Suprapubic skin (tissue), 4 donors: ENCODE measurements at regions not wholly inside any gene's neighbourhood (a gene's known extent, or its start where the extent isn't known, plus 50 kb on each side); places are given as distances from the start of the nearest gene placed in this dataset.

ENCODE experiments used
- DNase-seq, 2 donors: peaks; one replicate each; pipeline ENCODE4 v3.0.0-alpha.2; 2019; ENCODE audit warnings: low spot score in 2 of 2
- H3K27ac ChIP-seq: fragments of 200-600 bp; sonication (generic); one replicate; pipeline ENCODE4 v1.5.1; 2019
- H3K27me3 ChIP-seq: fragments of 200-600 bp; sonication (generic); one replicate; pipeline ENCODE4 v1.5.1; 2019
- H3K36me3 ChIP-seq: fragments of 200-600 bp; sonication (generic); one replicate; pipeline ENCODE4 v1.5.1; 2019
- H3K4me1 ChIP-seq: fragments of 200-600 bp; sonication (generic); one replicate; pipeline ENCODE4 v1.5.1; 2019
- H3K4me3 ChIP-seq: fragments of 200-600 bp; sonication (generic); one replicate; pipeline ENCODE4 v1.5.1; 2019; ENCODE audit warnings: mild to moderate bottlenecking
- H3K9me3 ChIP-seq: fragments of 200-600 bp; sonication (generic); one replicate; pipeline ENCODE4 v1.5.1; 2019
- CTCF ChIP-seq, 2 donors: fragments of 200-600 bp in 1 of 2; fragments of 450-650 bp in 1 of 2; sonication (generic) in 1 of 2; IDR thresholded peaks; one replicate each; pipeline ENCODE4 v1.5.1; 2016 to 2019; ENCODE audit warnings: antibody characterized with exemption in 2 of 2, mild to moderate bottlenecking in 1 of 2, moderate library complexity in 1 of 2
- EP300 ChIP-seq: sonication (generic); formaldehyde crosslinking; IDR thresholded peaks from one replicate; pipeline ENCODE4 v1.6.1; 2017; ENCODE audit warnings: antibody characterized with exemption
- POLR2A ChIP-seq, 2 donors: fragments of 450-650 bp; IDR thresholded peaks; one replicate each; pipeline ENCODE4 v1.6.1; 2017; ENCODE audit warnings: antibody characterized with exemption in 2 of 2, mild to moderate bottlenecking in 2 of 2, moderate library complexity in 2 of 2
- POLR2AphosphoS5 ChIP-seq, 3 donors: sonication (generic); formaldehyde crosslinking; IDR thresholded peaks; one replicate each; pipeline ENCODE4 v1.6.1; 2017; ENCODE audit warnings: antibody characterized with exemption in 3 of 3
- WGBS: methylation state at CpG from one replicate; pipeline ENCODE4 v1.1.5; 2018; 5-methylcytosine and 5-hydroxymethylcytosine counted together

- Histone ChIP-seq H3K36me3 (no peaks in the 10 kb centered on the region), H3K4me1 (no peaks in the 10 kb centered on the region), H3K27ac (no peak overlapping the region), H3K27me3 (no peaks in the 10 kb centered on the region), H3K4me3 (no peak overlapping the region), H3K9me3 (no peaks in the 10 kb centered on the region)
- TF ChIP-seq CTCF (IDR thresholded peaks at IDR 0.05), result no peak
- no peak for TF ChIP-seq POLR2A (IDR thresholded peaks at IDR 0.05)
- TF ChIP-seq POLR2AphosphoS5 (IDR thresholded peaks at IDR 0.05), result no peak
- no peak for TF ChIP-seq EP300
- no peak for DNase-seq
- 89% methylated on average over 12 of the region's 12 CpGs for WGBS
Observed at GRCh38 chr13:24004142-24004899, 107.0 kb upstream of the C1QTNF9B start.

GRCh38 chr13:24004971-24005370, 107.7 kb upstream of the C1QTNF9B start:
- Histone ChIP-seq H3K36me3 (no peaks in the 10 kb centered on the region), H3K27ac (no peak overlapping the region), H3K4me3 (no peak overlapping the region), H3K9me3 (no peaks in the 10 kb centered on the region), H3K4me1 (no peaks in the 10 kb centered on the region), H3K27me3 (no peaks in the 10 kb centered on the region)
- 57% methylated on average over 3 of the region's 3 CpGs for WGBS
- no peak for DNase-seq
- no peak for TF ChIP-seq CTCF (IDR thresholded peaks at IDR 0.05)
- TF ChIP-seq EP300, result no peak
- TF ChIP-seq POLR2A (IDR thresholded peaks at IDR 0.05), result no peak
- no peak for TF ChIP-seq POLR2AphosphoS5 (IDR thresholded peaks at IDR 0.05)

GRCh38 chr13:24005755-24006281, 108.5 kb upstream of the C1QTNF9B start:
- H3K4me3 ChIP-seq, result no peak overlapping the region
- no peaks in the 10 kb centered on the region for H3K4me1 ChIP-seq
- DNase-seq, result no peak
- H3K36me3 ChIP-seq, result no peaks in the 10 kb centered on the region
- TF ChIP-seq POLR2AphosphoS5 (IDR thresholded peaks at IDR 0.05) (no peak), POLR2A (IDR thresholded peaks at IDR 0.05) (no peak), CTCF (IDR thresholded peaks at IDR 0.05) (no peak), EP300 (no peak)
- WGBS, result 73% methylated on average over 4 of the region's 4 CpGs
- no peaks in the 10 kb centered on the region for H3K27me3 ChIP-seq
- no peaks in the 10 kb centered on the region for H3K9me3 ChIP-seq
- no peak overlapping the region for H3K27ac ChIP-seq

- no peak for TF ChIP-seq EP300
- TF ChIP-seq POLR2AphosphoS5 (IDR thresholded peaks at IDR 0.05), result no peak
- TF ChIP-seq CTCF (IDR thresholded peaks at IDR 0.05), result no peak
- no peak for TF ChIP-seq POLR2A (IDR thresholded peaks at IDR 0.05)
- WGBS, result 91% methylated on average over 16 of the region's 17 CpGs
- DNase-seq, result no peak
- no peak overlapping the region for H3K4me3 ChIP-seq
- H3K4me1 ChIP-seq, result no peaks in the 10 kb centered on the region
- no peak overlapping the region for H3K27ac ChIP-seq
- H3K36me3 ChIP-seq, result no peaks in the 10 kb centered on the region
- no peaks in the 10 kb centered on the region for H3K27me3 ChIP-seq
- no peaks in the 10 kb centered on the region for H3K9me3 ChIP-seq
Observed at GRCh38 chr13:24006520-24007248, 109.4 kb upstream of the C1QTNF9B start.

- TF ChIP-seq POLR2A (IDR thresholded peaks at IDR 0.05) (no peak), EP300 (no peak), POLR2AphosphoS5 (IDR thresholded peaks at IDR 0.05) (no peak), CTCF (IDR thresholded peaks at IDR 0.05) (no peak)
- no peak overlapping the region for H3K27ac ChIP-seq
- H3K36me3 ChIP-seq, result no peaks in the 10 kb centered on the region
- WGBS, result 96% methylated on average over 8 of the region's 9 CpGs
- H3K4me3 ChIP-seq, result no peak overlapping the region
- H3K9me3 ChIP-seq, result no peaks in the 10 kb centered on the region
- DNase-seq, result no peak
- H3K27me3 ChIP-seq, result no peaks in the 10 kb centered on the region
- no peaks in the 10 kb centered on the region for H3K4me1 ChIP-seq
Observed at GRCh38 chr13:24007979-24008620, 110.8 kb upstream of the C1QTNF9B start.
